ENCODE measurements at regions not wholly inside any gene's neighbourhood (a gene's known extent, or its start where the extent isn't known, plus 50 kb on each side); places are given as distances from the start of the nearest gene placed in this dataset.

- TF ChIP-seq CTCF (IDR thresholded peaks at IDR 0.05; ENCODE audit: borderline replicate concordance): no peak
These were observed 281.9 kb upstream of the CDH7 start for GRCh38 chr18:65468881-65469280.

GRCh38 chr18:65464361-65464760 lies 286.5 kb upstream of the CDH7 start:
- intact Hi-C loops (cut with micrococcal nuclease): no loop called here
- DNase-seq: no peak
- TF ChIP-seq CTCF (IDR thresholded peaks at IDR 0.05; ENCODE audit: borderline replicate concordance): no peak

More at GRCh38 chr18:65468881-65469280, 281.9 kb upstream of the CDH7 start:
- Histone ChIP-seq H3K9me3 (replicated peaks) (no peaks in the 10 kb centered on the region), H3K27ac (replicated peaks) (no peak overlapping the region), H3K4me3 (no peak overlapping the region), H3K36me3 (no peaks in the 10 kb centered on the region), H3K4me1 (no peaks in the 10 kb centered on the region), H3K27me3 (ENCODE audit: low read depth) (no peaks in the 10 kb centered on the region)
- DNase-seq: no peak
- intact Hi-C loops (cut with micrococcal nuclease): no loop called here

GRCh38 chr18:65459741-65460140 lies 291.1 kb upstream of the CDH7 start:
- no peak for DNase-seq
- no peaks in the 10 kb centered on the region for H3K9me3 ChIP-seq (replicated peaks)
- H3K27me3 ChIP-seq (ENCODE audit: low read depth): no peaks in the 10 kb centered on the region
- intact Hi-C loops (cut with micrococcal nuclease): no loop called here
- H3K4me3 ChIP-seq: no peak overlapping the region
- no peaks in the 10 kb centered on the region for H3K4me1 ChIP-seq
- no peak overlapping the region for H3K27ac ChIP-seq (replicated peaks)
- no peaks in the 10 kb centered on the region for H3K36me3 ChIP-seq
- no peak for TF ChIP-seq CTCF (IDR thresholded peaks at IDR 0.05; ENCODE audit: borderline replicate concordance)

More at GRCh38 chr18:65464361-65464760, 286.5 kb upstream of the CDH7 start:
- Histone ChIP-seq H3K9me3 (replicated peaks) (no peaks in the 10 kb centered on the region), H3K4me3 (no peak overlapping the region), H3K4me1 (no peaks in the 10 kb centered on the region), H3K27me3 (ENCODE audit: low read depth) (no peaks in the 10 kb centered on the region), H3K27ac (replicated peaks) (no peak overlapping the region), H3K36me3 (no peaks in the 10 kb centered on the region)

GRCh38 chr18:65458871-65459270 lies 291.9 kb upstream of the CDH7 start:
- no peak for TF ChIP-seq CTCF (IDR thresholded peaks at IDR 0.05; ENCODE audit: borderline replicate concordance)
- H3K9me3 ChIP-seq (replicated peaks): no peaks in the 10 kb centered on the region
- no peaks in the 10 kb centered on the region for H3K4me1 ChIP-seq
- no peak overlapping the region for H3K27ac ChIP-seq (replicated peaks)
- H3K27me3 ChIP-seq (ENCODE audit: low read depth): no peaks in the 10 kb centered on the region
- no peak for DNase-seq
- no peaks in the 10 kb centered on the region for H3K36me3 ChIP-seq
- intact Hi-C loops (cut with micrococcal nuclease): no loop called here
- H3K4me3 ChIP-seq: no peak overlapping the region

GRCh38 chr18:65439188-65439587 lies 311.6 kb upstream of the CDH7 start:
- TF ChIP-seq CTCF (IDR thresholded peaks at IDR 0.05; ENCODE audit: borderline replicate concordance): no peak
- DNase-seq: no peak
- no peak overlapping the region for H3K4me3 ChIP-seq
- H3K9me3 ChIP-seq (replicated peaks): no peaks in the 10 kb centered on the region
- no peaks in the 10 kb centered on the region for H3K36me3 ChIP-seq
- no peak overlapping the region for H3K27ac ChIP-seq (replicated peaks)
- no peaks in the 10 kb centered on the region for H3K27me3 ChIP-seq (ENCODE audit: low read depth)
- no peaks in the 10 kb centered on the region for H3K4me1 ChIP-seq
- intact Hi-C loops (cut with micrococcal nuclease): no loop called here

- DNase-seq: no peak
- H3K27me3 ChIP-seq (ENCODE audit: low read depth): no peaks in the 10 kb centered on the region
- TF ChIP-seq CTCF (IDR thresholded peaks at IDR 0.05; ENCODE audit: borderline replicate concordance): no peak
- no peaks in the 10 kb centered on the region for H3K9me3 ChIP-seq (replicated peaks)
- no peaks in the 10 kb centered on the region for H3K4me1 ChIP-seq
- H3K27ac ChIP-seq (replicated peaks): no peak overlapping the region
- H3K36me3 ChIP-seq: no peaks in the 10 kb centered on the region
- intact Hi-C loops (cut with micrococcal nuclease): no loop called here
- no peak overlapping the region for H3K4me3 ChIP-seq
These were observed 314.4 kb upstream of the CDH7 start for GRCh38 chr18:65436430-65436829.
